A673 (cell line): ENCODE measurements at regions not wholly inside any gene's neighbourhood (a gene's known extent, or its start where the extent isn't known, plus 50 kb on each side); places are given as distances from the start of the nearest gene placed in this dataset.

ENCODE experiments used
- EZH2 ChIP-seq: fragments of 200-600 bp; sonication (generic); IDR thresholded peaks from 2 replicates; pipeline ENCODE4 v1.6.1; 2017; ENCODE audit warnings: borderline replicate concordance, low read depth, mild to moderate bottlenecking, mixed read lengths, antibody characterized with exemption, low read length; ENCODE audit not compliant: poor library complexity, severe bottlenecking
- TF ChIP-seq, protein P1 (sequence below): fragments of 300-800, 200-600 bp; sonication (generic); conservative IDR thresholded peaks from 2 replicates; pipeline ENCODE4 v1.5.1; 2017; ENCODE audit warnings: low read depth, mild to moderate bottlenecking, antibody characterized with exemption, low read length, moderate library complexity, mixed read lengths

DNA sequence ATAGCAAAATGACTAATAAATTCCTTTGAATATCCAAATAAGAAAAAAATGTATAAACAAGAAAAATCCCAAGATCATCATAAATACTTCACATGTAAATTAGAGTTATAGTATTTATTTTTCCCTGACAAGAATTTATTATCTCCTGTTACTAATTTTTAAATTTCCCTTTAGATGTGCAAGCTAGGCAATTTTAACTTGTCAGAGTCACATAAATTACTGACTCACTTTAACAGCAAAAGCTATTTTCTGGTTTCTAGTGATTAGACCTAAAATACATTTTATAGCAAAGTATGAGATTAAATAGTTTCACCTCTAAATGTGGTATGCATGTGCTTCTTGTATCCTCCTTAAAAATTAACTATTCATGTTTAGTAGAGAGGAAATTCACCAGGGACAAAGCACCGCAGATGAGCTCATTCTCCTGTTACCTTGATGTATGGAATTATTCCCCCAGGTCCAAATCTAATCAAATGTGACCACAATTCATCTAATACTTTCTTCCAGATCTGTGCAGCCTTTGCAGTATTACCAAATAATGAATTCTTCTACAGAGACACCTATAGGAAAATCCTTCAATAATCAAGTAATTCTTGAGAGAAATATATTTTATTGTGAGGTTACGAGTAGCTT is 621.2 kb downstream of the DNAJB9 start:
- TF ChIP-seq, protein P1, sequence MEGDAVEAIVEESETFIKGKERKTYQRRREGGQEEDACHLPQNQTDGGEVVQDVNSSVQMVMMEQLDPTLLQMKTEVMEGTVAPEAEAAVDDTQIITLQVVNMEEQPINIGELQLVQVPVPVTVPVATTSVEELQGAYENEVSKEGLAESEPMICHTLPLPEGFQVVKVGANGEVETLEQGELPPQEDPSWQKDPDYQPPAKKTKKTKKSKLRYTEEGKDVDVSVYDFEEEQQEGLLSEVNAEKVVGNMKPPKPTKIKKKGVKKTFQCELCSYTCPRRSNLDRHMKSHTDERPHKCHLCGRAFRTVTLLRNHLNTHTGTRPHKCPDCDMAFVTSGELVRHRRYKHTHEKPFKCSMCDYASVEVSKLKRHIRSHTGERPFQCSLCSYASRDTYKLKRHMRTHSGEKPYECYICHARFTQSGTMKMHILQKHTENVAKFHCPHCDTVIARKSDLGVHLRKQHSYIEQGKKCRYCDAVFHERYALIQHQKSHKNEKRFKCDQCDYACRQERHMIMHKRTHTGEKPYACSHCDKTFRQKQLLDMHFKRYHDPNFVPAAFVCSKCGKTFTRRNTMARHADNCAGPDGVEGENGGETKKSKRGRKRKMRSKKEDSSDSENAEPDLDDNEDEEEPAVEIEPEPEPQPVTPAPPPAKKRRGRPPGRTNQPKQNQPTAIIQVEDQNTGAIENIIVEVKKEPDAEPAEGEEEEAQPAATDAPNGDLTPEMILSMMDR, result no peak
- no peak for TF ChIP-seq EZH2
